Adrenal gland (tissue), 9 donors: ENCODE measurements at regions not wholly inside any gene's neighbourhood (a gene's known extent, or its start where the extent isn't known, plus 50 kb on each side); places are given as distances from the start of the nearest gene placed in this dataset.

Source experiments
- DNase-seq, 7 donors: peaks; one replicate each; pipeline ENCODE4 v3.0.0-alpha.2; 2019 to 2020
- H3K27ac ChIP-seq, 5 donors: fragments of 200-600 bp; sonication (generic) in 4 of 5; 1 replicate in 3 of 5; 2 replicates in 2 of 5; pipeline versions ENCODE4 v1.5.1 to v1.8.0; 2016 to 2020; ENCODE audit warnings: mild to moderate bottlenecking in 1 of 5
- H3K27me3 ChIP-seq: fragments of 200-600 bp; 2 replicates; pipeline ENCODE4 v1.8.0; 2021
- H3K36me3 ChIP-seq, 2 donors: fragments of 200-600 bp; replicated peaks in 1 of 2; 1 replicate in 1 of 2; 2 replicates in 1 of 2; pipeline versions ENCODE4 v1.5.1 to v1.8.0; 2018 to 2022
- H3K4me1 ChIP-seq, 2 donors: fragments of 200-600 bp; replicated peaks in 1 of 2; 1 replicate in 1 of 2; 2 replicates in 1 of 2; pipeline versions ENCODE4 v1.5.1 to v1.8.0; 2018 to 2021
- H3K4me3 ChIP-seq, 4 donors: fragments of 200-600 bp; sonication (generic) in 3 of 4; one replicate each; pipeline ENCODE4 v1.5.1; 2016 to 2018
- H3K9me3 ChIP-seq, 3 donors: fragments of 200-600 bp; sonication (generic) in 1 of 3; replicated peaks in 1 of 3; 1 replicate in 2 of 3; 2 replicates in 1 of 3; pipeline versions ENCODE4 v1.5.1 to v1.8.0; 2016 to 2021
- CTCF ChIP-seq, 6 experiments: fragments of 450-650 bp in 4 of 6; fragments of 200-600 bp in 2 of 6; sonication (generic) in 1 of 6; IDR thresholded peaks; 1 replicate in 5 of 6; 2 replicates in 1 of 6; pipeline versions ENCODE4 v1.5.1 to v1.8.0; 2016 to 2021; ENCODE audit warnings: antibody characterized with exemption in 6 of 6, mild to moderate bottlenecking in 2 of 6, moderate library complexity in 1 of 6
- POLR2A ChIP-seq, 2 donors: fragments of 450-650 bp; IDR thresholded peaks; one replicate each; pipeline ENCODE4 v1.6.1; 2017; ENCODE audit warnings: antibody characterized with exemption in 2 of 2, mild to moderate bottlenecking in 2 of 2, moderate library complexity in 1 of 2
- WGBS, 4 donors: extraction: QIAGEN DNeasy Blood & Tissue Kit in 2 of 4; methylation state at CpG; one replicate each; pipeline versions ENCODE4 v1.1.5 to v1.1.7; 2013 to 2017; 5-methylcytosine and 5-hydroxymethylcytosine counted together
- intact Hi-C, 2 donors: fragments of 100-400 bp; cut with DNase I; formaldehyde crosslinking; loops; one replicate each; pipeline versions ENCODE4 v1.14.1 to v1.15.0; 2022 to 2023
- donor health status: healthy with polysubstance abuse.
- donor health status: Bipolar disorder and iron deficiency.
- donor health status: DM: yes; HTN: yes; CAD: no.
- donor health status: DM: no; HTN: no; CAD: no.
- donor health status: DM: no; HTN: no; CAD: no.

- no peak overlapping the region for H3K27ac ChIP-seq
- WGBS, 4 donors = 77 to 92% (median 86%) methylated on average over 1 of the region's 1 CpG
- no peaks in the 10 kb centered on the region for H3K9me3 ChIP-seq
- no peak for DNase-seq
- H3K4me1 ChIP-seq = no peaks in the 10 kb centered on the region
- no peaks in the 10 kb centered on the region for H3K27me3 ChIP-seq
- TF ChIP-seq POLR2A (IDR thresholded peaks at IDR 0.05) = no peak
- intact Hi-C loops = no loop called here
- H3K36me3 ChIP-seq = no peaks in the 10 kb centered on the region
- H3K4me3 ChIP-seq = no peak overlapping the region
Observed at GRCh38 chr9:75592586-75592985, 297.9 kb upstream of the PCSK5 start.

- Histone ChIP-seq H3K9me3 (no peaks in the 10 kb centered on the region), H3K4me3 (no peak overlapping the region), H3K27ac (no peak overlapping the region), H3K4me1 (no peaks in the 10 kb centered on the region), H3K27me3 (no peaks in the 10 kb centered on the region), H3K36me3 (no peaks in the 10 kb centered on the region)
- intact Hi-C loops = no loop called here
- no peak for DNase-seq
- TF ChIP-seq CTCF (IDR thresholded peaks at IDR 0.05) = no peak
- TF ChIP-seq POLR2A (IDR thresholded peaks at IDR 0.05) = no peak
Observed at GRCh38 chr9:75593920-75594319, 296.6 kb upstream of the PCSK5 start.

GRCh38 chr9:75599126-75599525 lies 291.3 kb upstream of the PCSK5 start:
- Histone ChIP-seq H3K9me3 (no peaks in the 10 kb centered on the region), H3K27me3 (no peaks in the 10 kb centered on the region), H3K27ac (no peak overlapping the region), H3K36me3 (no peaks in the 10 kb centered on the region), H3K4me1 (no peaks in the 10 kb centered on the region), H3K4me3 (no peak overlapping the region)
- intact Hi-C loops = no loop called here
- WGBS, 4 donors = 30 to 96% (median 84%) methylated on average over 1 of the region's 1 CpG
- TF ChIP-seq CTCF (IDR thresholded peaks at IDR 0.05) = no peak
- no peak for DNase-seq

- H3K4me1 ChIP-seq = no peaks in the 10 kb centered on the region
- DNase-seq = no peak
- no peaks in the 10 kb centered on the region for H3K36me3 ChIP-seq
- no peaks in the 10 kb centered on the region for H3K9me3 ChIP-seq
- WGBS, 4 donors = 75 to 88% (median 85%) methylated on average over 2 of the region's 2 CpGs
- intact Hi-C loops = no loop called here
- no peak for TF ChIP-seq POLR2A (IDR thresholded peaks at IDR 0.05)
- TF ChIP-seq CTCF (IDR thresholded peaks at IDR 0.05) = no peak
- H3K27me3 ChIP-seq = no peaks in the 10 kb centered on the region
- no peak overlapping the region for H3K4me3 ChIP-seq
- no peak overlapping the region for H3K27ac ChIP-seq
Observed at GRCh38 chr9:75601280-75601679, 289.2 kb upstream of the PCSK5 start.

GRCh38 chr9:75602060-75602459 lies 288.4 kb upstream of the PCSK5 start:
- Histone ChIP-seq H3K9me3 (no peaks in the 10 kb centered on the region), H3K27me3 (no peaks in the 10 kb centered on the region), H3K4me3 (no peak overlapping the region), H3K4me1 (no peaks in the 10 kb centered on the region), H3K27ac (no peak overlapping the region), H3K36me3 (no peaks in the 10 kb centered on the region)
- 71 to 77% (median 73%) methylated on average over 4 of the region's 4 CpGs for WGBS, 4 donors
- DNase-seq = no peak
- intact Hi-C loops = no loop called here
- TF ChIP-seq CTCF (IDR thresholded peaks at IDR 0.05) (no peak), POLR2A (IDR thresholded peaks at IDR 0.05) (no peak)
